Right lobe of liver (tissue), 4 donors: ENCODE measurements at regions not wholly inside any gene's neighbourhood (a gene's known extent, or its start where the extent isn't known, plus 50 kb on each side); places are given as distances from the start of the nearest gene placed in this dataset.

Experiments used
- CTCF ChIP-seq, 4 donors: fragments of 200-600 bp in 3 of 4; fragments of 450-650 bp in 1 of 4; IDR thresholded peaks; one replicate each; pipeline versions ENCODE4 v1.5.1 to v1.8.0; 2016 to 2022; ENCODE audit warnings: antibody characterized with exemption in 4 of 4, mild to moderate bottlenecking in 2 of 4
- POLR2A ChIP-seq: fragments of 450-650 bp; IDR thresholded peaks from one replicate; pipeline ENCODE4 v1.6.1; 2017; ENCODE audit warnings: antibody characterized with exemption, mild to moderate bottlenecking
- donor health status: DM: no; HTN: no; CAD: no.
- donor health status: DM: no; HTN: no; CAD: no.
- donor health status: DM: no; HTN: yes; CAD: no.

DNA sequence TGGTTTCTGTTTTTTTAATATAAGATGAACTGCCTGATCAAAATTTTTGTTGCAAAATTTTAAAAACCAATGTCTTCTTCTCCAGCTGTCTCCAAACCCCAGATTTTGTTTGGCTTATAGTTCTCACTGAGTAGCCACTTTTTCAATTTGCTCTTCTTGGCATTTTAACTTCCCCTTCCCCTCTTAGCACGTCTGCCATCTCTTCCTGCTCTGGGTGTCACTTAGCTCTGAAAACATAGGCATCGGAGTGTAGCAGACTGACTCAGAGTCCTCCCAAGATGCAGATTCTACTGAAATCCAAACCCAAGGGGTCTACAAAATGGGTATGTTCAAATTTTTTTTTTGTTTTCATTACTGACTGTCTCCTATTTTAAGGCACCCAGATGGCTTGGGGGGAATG lies 270.3 kb upstream of the KIRREL3 start:
- TF ChIP-seq POLR2A (no peak), CTCF (IDR thresholded peaks at IDR 0.05) (no peak)
